GM12874 (cell line): ENCODE measurements at regions not wholly inside any gene's neighbourhood (a gene's known extent, or its start where the extent isn't known, plus 50 kb on each side); places are given as distances from the start of the nearest gene placed in this dataset.

Source experiments
- CTCF ChIP-seq: IDR thresholded peaks from 2 replicates; pipeline ENCODE4 v1.5.1; 2011; ENCODE audit warnings: low read depth, mild to moderate bottlenecking, control low read depth, low read length, moderate library complexity; ENCODE audit not compliant: insufficient read depth

- TF ChIP-seq CTCF = no peak
Observed at GRCh38 chr9:86454701-86455615, 100.7 kb upstream of the TUT7 start.

DNA sequence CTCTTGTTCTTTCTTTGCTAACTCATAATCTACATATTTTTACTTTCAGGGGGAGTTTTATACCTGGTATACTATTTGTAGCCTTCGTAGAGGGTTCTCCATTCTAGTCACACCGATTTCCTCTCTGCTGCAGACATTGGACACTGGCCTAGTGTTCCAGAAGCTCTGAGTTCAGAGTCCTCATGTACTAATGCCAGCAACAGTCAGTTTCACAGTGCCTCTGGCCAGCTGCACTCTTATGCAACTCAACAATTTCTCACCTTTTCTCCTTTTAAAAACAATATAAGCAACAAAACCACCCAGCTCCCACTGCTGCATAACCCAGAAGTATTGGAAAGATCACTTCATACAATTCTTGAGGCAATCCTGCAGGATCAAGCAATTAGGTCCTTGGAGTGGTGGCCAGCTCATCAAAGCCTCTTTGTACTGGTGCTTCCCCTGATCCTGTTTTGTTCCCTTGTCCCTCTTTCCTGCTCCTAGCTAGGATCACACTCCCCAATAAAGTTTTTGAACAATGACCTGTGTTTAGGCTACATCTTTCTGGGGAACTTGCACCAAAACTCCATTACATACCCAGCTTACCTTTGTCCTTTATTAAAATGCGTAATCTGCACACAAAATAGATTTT is 98.1 kb upstream of the TUT7 start:
- TF ChIP-seq CTCF = no peak

DNA sequence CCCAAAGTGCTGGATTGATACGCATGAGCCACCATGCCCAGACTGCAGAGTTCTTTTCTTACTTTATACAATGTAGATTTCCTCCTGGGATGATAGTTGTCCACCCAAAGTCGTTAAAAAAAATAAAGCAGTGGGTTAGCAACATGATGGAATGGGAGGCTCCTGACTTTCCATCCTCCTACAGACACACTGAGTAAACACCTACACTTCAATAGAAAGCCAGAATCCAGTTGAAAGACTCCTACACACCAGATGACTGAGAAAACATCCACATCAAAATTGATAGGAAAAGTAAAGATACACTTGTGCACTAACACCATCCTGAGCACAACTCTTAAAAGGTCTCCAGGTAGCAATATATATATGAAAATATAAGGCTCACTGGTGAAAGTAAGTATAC is 95.0 kb upstream of the TUT7 start:
- TF ChIP-seq CTCF = no peak

GRCh38 chr9:86445671-86446070 is 91.5 kb upstream of the TUT7 start:
- TF ChIP-seq CTCF = no peak

- TF ChIP-seq CTCF = no peak
Observed at GRCh38 chr9:86443992-86444391, 89.8 kb upstream of the TUT7 start.

DNA sequence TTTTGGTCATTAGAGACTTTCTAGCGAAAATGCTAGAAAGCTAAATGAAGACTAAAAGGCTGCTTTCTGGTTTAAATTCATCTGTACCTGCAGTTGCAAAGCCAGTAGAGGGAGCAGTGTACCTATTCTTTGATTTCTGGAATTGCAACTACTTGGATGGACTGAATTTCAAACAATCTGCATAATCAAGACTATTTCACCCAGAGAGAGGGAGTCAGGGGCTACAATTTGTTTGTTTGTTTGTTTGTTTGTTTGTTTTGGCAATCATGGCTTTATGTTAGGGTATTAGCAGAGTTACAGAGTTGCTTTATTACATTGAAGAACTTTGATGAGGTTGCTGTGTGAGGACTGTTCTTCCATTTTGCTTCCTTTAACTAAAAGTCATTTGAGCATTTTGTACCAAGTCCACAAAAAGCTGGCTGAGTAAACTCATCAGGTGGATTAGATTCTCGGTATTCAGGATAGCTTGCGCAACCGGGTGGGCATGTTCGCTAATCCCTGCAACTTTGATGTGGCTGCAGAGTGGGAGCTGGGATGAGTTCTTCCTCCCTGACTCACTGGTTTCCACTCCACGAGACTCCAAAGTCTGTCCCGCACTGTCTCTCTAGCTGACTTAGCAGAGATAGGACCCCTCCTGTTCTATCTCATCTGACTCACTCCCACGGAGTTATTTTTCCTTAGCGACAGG is 80.0 kb upstream of the TUT7 start:
- peak; percentile 64 for TF ChIP-seq CTCF

GRCh38 chr9:86424251-86424891 is 70.2 kb upstream of the TUT7 start:
- no peak for TF ChIP-seq CTCF
